Smooth muscle cell (in vitro differentiated cells): ENCODE measurements at regions not wholly inside any gene's neighbourhood (a gene's known extent, or its start where the extent isn't known, plus 50 kb on each side); places are given as distances from the start of the nearest gene placed in this dataset.

Source experiments
- DNase-seq: peaks from one replicate; lab custom pipeline; 2025; ENCODE audit not compliant: unreplicated experiment; lab: John Stamatoyannopoulos, UW
- H2AFZ ChIP-seq: fragments of 200-600 bp; sonication (generic); 2 replicates; pipeline ENCODE4 v1.6.0; 2016; ENCODE audit warnings: antibody characterized with exemption, low read depth, mild to moderate bottlenecking
- H3F3A ChIP-seq: fragments of 200-600 bp; sonication (generic); 2 replicates; pipeline ENCODE4 v1.6.0; 2017; ENCODE audit warnings: antibody characterized with exemption, low read depth
- H3K27ac ChIP-seq: fragments of 200-600 bp; sonication (generic); 2 replicates; pipeline ENCODE4 v1.5.1; 2016; ENCODE audit warnings: low read depth, mild to moderate bottlenecking
- H3K27me3 ChIP-seq: fragments of 200-600 bp; sonication (generic); 2 replicates; pipeline ENCODE4 v1.6.1; 2016; ENCODE audit warnings: low read depth, mild to moderate bottlenecking
- H3K36me3 ChIP-seq: fragments of 200-600 bp; sonication (generic); 2 replicates; pipeline ENCODE4 v1.5.1; 2016; ENCODE audit warnings: low read depth
- H3K4me1 ChIP-seq: fragments of 200-600 bp; sonication (generic); 2 replicates; pipeline ENCODE4 v1.5.1; 2016; ENCODE audit warnings: low read depth
- H3K4me2 ChIP-seq: fragments of 200-600 bp; sonication (generic); 2 replicates; pipeline ENCODE4 v1.6.0; 2016; ENCODE audit warnings: mild to moderate bottlenecking
- H3K4me3 ChIP-seq: fragments of 200-600 bp; sonication (generic); 2 replicates; pipeline ENCODE4 v1.5.1; 2016; ENCODE audit warnings: mild to moderate bottlenecking
- H3K79me2 ChIP-seq: fragments of 200-600 bp; sonication (generic); 2 replicates; pipeline ENCODE4 v1.6.0; 2016; ENCODE audit warnings: low read depth, mild to moderate bottlenecking
- H3K9ac ChIP-seq: fragments of 200-600 bp; sonication (generic); 2 replicates; pipeline ENCODE4 v1.6.0; 2016; ENCODE audit warnings: low read depth
- H3K9me3 ChIP-seq: fragments of 200-600 bp; sonication (generic); replicated peaks from 2 replicates; pipeline ENCODE4 v1.5.1; 2016; ENCODE audit warnings: low read depth
- H4K20me1 ChIP-seq: fragments of 200-600 bp; sonication (generic); 2 replicates; pipeline ENCODE4 v1.6.0; 2016; ENCODE audit warnings: low read depth
- WGBS: methylation state at CpG from one replicate; pipeline ENCODE4 v1.1.7; 2016; ENCODE audit warnings: low lambda C conversion rate; 5-methylcytosine and 5-hydroxymethylcytosine counted together
- TF ChIP-seq, protein P1 (sequence below): fragments of 200-600 bp; sonication (generic); IDR thresholded peaks from 2 replicates; pipeline ENCODE4 v1.5.1; 2017; ENCODE audit warnings: borderline replicate concordance, mild to moderate bottlenecking, antibody characterized with exemption; ENCODE audit not compliant: insufficient read depth, poor library complexity, severe bottlenecking

DNA sequence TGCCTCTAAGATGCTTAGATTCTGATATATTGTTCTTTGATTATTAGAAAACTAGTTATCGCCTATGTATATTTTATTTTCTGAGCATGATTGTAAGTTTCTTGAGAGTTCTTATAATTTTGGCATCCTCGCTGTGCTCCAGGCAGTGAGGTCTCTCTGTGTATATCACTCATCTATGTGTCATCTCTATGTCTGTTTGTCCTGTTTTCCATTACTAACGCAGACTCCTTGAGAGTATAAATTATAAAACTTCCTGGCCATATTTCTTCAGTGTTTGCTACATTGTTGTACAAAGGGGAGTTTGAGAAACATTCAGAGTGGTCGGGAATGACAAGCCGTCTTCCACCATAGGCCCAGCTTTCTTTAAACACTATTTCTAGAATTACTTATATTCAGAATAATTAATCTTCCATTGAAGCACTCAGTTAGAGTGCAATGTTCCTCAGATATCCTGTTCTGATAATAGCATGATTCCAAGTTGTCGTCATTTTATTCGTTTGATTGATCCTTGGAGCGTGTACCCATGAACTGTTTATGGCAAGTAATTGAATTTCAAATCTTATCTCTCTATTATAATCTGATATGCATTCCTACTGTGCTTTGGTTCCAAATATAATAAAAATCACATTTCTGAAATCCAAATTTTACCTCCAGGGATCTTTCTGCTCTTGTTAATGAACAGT, 206.6 kb downstream of the BAMBI start:
- Histone ChIP-seq H4K20me1 (no peaks in the 10 kb centered on the region), H3K27ac (peak overlapping the region; percentile 46), H3K4me3 (no peak overlapping the region), H3K4me1 (peaks cover 19% of the 10 kb centered on the region), H3K79me2 (no peaks in the 10 kb centered on the region), H2AFZ (peak overlapping the region; percentile 46), H3F3A (peaks cover 15% of the 10 kb centered on the region), H3K36me3 (no peaks in the 10 kb centered on the region), H3K9ac (no peak overlapping the region), H3K9me3 (no peaks in the 10 kb centered on the region), H3K4me2 (no peak overlapping the region), H3K27me3 (no peaks in the 10 kb centered on the region)
- DNase-seq = no peak
- TF ChIP-seq, protein P1, sequence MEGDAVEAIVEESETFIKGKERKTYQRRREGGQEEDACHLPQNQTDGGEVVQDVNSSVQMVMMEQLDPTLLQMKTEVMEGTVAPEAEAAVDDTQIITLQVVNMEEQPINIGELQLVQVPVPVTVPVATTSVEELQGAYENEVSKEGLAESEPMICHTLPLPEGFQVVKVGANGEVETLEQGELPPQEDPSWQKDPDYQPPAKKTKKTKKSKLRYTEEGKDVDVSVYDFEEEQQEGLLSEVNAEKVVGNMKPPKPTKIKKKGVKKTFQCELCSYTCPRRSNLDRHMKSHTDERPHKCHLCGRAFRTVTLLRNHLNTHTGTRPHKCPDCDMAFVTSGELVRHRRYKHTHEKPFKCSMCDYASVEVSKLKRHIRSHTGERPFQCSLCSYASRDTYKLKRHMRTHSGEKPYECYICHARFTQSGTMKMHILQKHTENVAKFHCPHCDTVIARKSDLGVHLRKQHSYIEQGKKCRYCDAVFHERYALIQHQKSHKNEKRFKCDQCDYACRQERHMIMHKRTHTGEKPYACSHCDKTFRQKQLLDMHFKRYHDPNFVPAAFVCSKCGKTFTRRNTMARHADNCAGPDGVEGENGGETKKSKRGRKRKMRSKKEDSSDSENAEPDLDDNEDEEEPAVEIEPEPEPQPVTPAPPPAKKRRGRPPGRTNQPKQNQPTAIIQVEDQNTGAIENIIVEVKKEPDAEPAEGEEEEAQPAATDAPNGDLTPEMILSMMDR = no peak
- WGBS = 82% methylated on average over 8 of the region's 8 CpGs

DNA sequence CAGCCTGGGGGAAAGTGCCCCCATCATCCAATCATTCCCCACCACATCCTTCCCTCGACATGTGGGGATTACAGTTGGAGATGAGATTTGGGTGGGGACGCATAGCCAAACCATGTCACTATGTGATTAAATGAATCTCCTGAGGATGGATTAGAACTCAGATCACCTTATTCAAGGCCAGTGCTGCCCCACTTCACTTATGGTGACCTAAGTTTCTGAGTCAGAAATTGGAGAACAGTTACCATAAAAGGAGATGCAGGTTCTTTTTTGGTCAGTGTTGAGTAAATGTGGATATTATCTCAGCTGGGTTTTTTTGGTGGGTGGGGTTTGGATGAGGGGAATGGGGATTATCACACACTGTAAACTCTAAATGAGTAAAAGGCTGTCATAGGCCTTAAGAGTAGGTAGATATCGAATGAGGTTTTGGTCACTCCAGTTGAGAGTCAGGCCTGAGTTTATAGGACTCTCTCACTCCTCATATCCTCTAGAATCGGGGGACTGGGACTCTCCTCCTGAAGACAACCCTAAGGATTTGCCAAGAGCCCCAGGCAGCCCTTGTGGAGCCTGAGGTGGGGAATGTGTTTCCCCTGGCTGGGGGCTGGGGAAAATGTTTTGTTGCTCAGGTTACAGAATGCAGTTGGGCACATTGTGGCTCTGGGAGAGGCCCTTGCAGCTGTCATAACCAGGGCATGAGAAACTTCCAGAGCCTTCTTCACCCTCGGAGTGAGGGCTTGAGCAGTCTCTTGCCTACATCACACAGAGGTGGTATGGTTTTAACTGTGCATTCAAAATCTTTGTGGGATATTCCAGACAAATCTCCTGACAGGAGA, 213.0 kb downstream of the BAMBI start:
- Histone ChIP-seq H4K20me1 (no peaks in the 10 kb centered on the region), H3F3A (peaks cover 17% of the 10 kb centered on the region), H3K9ac (no peak overlapping the region), H3K4me3 (no peak overlapping the region), H2AFZ (peak overlapping the region; percentile 43), H3K4me1 (peaks cover 4% of the 10 kb centered on the region), H3K9me3 (no peaks in the 10 kb centered on the region), H3K27ac (peak overlapping the region; percentile 1), H3K27me3 (no peaks in the 10 kb centered on the region), H3K79me2 (no peaks in the 10 kb centered on the region), H3K36me3 (no peaks in the 10 kb centered on the region), H3K4me2 (no peak overlapping the region)
- DNase-seq = no peak
- TF ChIP-seq, protein P1 = no peak
- WGBS = 91% methylated on average over 5 of the region's 5 CpGs

DNA sequence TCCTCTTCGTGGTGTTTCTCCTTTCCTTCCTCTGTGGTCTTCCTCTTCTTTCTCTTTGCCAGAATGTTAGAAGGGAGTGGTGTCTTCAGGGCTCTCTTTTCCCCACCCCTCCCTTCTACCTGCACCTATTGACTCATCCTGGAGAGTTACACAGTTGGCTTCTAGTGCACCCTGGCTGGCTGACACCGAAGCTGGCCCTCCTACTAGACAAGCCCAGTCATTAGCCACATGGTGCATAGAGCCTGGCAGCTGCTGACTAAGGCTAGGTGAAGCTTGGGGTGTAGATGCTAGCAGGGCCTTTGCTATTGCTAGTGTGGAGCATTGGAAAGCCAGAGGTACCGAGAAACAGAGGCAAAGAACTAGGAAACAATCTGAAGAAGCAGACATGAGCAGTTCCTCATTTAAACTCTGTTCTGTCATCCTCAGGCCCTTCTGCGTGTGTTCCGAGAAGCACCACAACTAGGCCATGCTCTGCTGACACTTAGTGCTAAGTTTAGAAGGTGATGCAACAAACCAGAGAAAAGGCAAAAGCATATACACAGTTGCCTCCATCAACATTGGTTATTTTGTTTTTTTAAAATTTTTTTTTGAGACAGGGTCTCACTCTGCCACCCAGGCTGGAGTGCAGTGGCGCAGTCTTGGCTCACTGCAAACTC, 213.9 kb downstream of the BAMBI start:
- TF ChIP-seq, protein P1 = no peak

More for the DNA sequence above, 213.9 kb downstream of the BAMBI start:
- peak overlapping the region; percentile 1 for H3K27ac ChIP-seq
- peaks cover 17% of the 10 kb centered on the region for H3F3A ChIP-seq
- 77% methylated on average over 6 of the region's 6 CpGs for WGBS
- no peak overlapping the region for H3K9ac ChIP-seq
- H3K9me3 ChIP-seq = no peaks in the 10 kb centered on the region
- H4K20me1 ChIP-seq = no peaks in the 10 kb centered on the region
- H3K4me3 ChIP-seq = no peak overlapping the region
- H3K36me3 ChIP-seq = no peaks in the 10 kb centered on the region
- H2AFZ ChIP-seq = peak overlapping the region; percentile 43
- H3K27me3 ChIP-seq = no peaks in the 10 kb centered on the region
- H3K4me1 ChIP-seq = peaks cover 4% of the 10 kb centered on the region
- no peak overlapping the region for H3K4me2 ChIP-seq
- no peaks in the 10 kb centered on the region for H3K79me2 ChIP-seq
- no peak for DNase-seq
